Muscle layer of colon (tissue), 2 donors: ENCODE measurements at regions not wholly inside any gene's neighbourhood (a gene's known extent, or its start where the extent isn't known, plus 50 kb on each side); places are given as distances from the start of the nearest gene placed in this dataset.

Source experiments
- H3K27ac ChIP-seq: one replicate; pipeline ENCODE4 v1.7.0; 2013; ENCODE audit warnings: low read depth, mild to moderate bottlenecking, low read length, moderate library complexity
- H3K27me3 ChIP-seq, 2 donors: one replicate each; pipeline ENCODE4 v1.7.0; 2013; ENCODE audit warnings: low read length in 2 of 2, mild to moderate bottlenecking in 2 of 2; ENCODE audit not compliant: insufficient read depth in 2 of 2, control insufficient read depth in 1 of 2
- H3K36me3 ChIP-seq: one replicate; pipeline ENCODE4 v1.7.0; 2013; ENCODE audit warnings: mild to moderate bottlenecking, low read length; ENCODE audit not compliant: insufficient read depth
- H3K4me1 ChIP-seq: one replicate; pipeline ENCODE4 v1.7.0; 2013; ENCODE audit warnings: mild to moderate bottlenecking, low read length; ENCODE audit not compliant: insufficient read depth
- H3K4me3 ChIP-seq, 2 donors: one replicate each; pipeline ENCODE4 v1.7.0; 2013; ENCODE audit warnings: low read length in 2 of 2, low read depth in 1 of 2, mild to moderate bottlenecking in 1 of 2, moderate library complexity in 1 of 2
- H3K9ac ChIP-seq: one replicate; pipeline ENCODE4 v1.7.0; 2013; ENCODE audit warnings: low read length
- H3K9me3 ChIP-seq: one replicate; pipeline ENCODE4 v1.7.0; 2013; ENCODE audit warnings: mild to moderate bottlenecking, low read length
- donor health status: abdominal sarcoma.
- donor health status: Adenocarcinoma of cecum.

GRCh38 chr12:69014047-69014446, 81.1 kb upstream of the CPM start:
- Histone ChIP-seq H3K4me3 (no peak overlapping the region), H3K9me3 (no peaks in the 10 kb centered on the region), H3K27ac (no peak overlapping the region), H3K36me3 (no peaks in the 10 kb centered on the region), H3K27me3 (no peaks in the 10 kb centered on the region), H3K4me1 (no peaks in the 10 kb centered on the region), H3K9ac (no peak overlapping the region)

GRCh38 chr12:69015017-69015416, 82.0 kb upstream of the CPM start:
- no peak overlapping the region for H3K27ac ChIP-seq
- H3K27me3 ChIP-seq: no peaks in the 10 kb centered on the region
- no peaks in the 10 kb centered on the region for H3K4me1 ChIP-seq
- H3K9me3 ChIP-seq: no peaks in the 10 kb centered on the region
- no peak overlapping the region for H3K4me3 ChIP-seq
- H3K36me3 ChIP-seq: no peaks in the 10 kb centered on the region
- no peak overlapping the region for H3K9ac ChIP-seq

- Histone ChIP-seq H3K36me3 (no peaks in the 10 kb centered on the region), H3K9me3 (no peaks in the 10 kb centered on the region), H3K4me3 (no peak overlapping the region), H3K9ac (no peak overlapping the region), H3K27me3 (no peaks in the 10 kb centered on the region), H3K4me1 (no peaks in the 10 kb centered on the region), H3K27ac (no peak overlapping the region)
Measured at GRCh38 chr12:69015831-69016230, 82.9 kb upstream of the CPM start.

GRCh38 chr12:69019082-69019481, 86.1 kb upstream of the CPM start:
- H3K4me1 ChIP-seq: no peaks in the 10 kb centered on the region
- no peak overlapping the region for H3K9ac ChIP-seq
- no peaks in the 10 kb centered on the region for H3K36me3 ChIP-seq
- no peaks in the 10 kb centered on the region for H3K9me3 ChIP-seq
- no peak overlapping the region for H3K27ac ChIP-seq
- no peaks in the 10 kb centered on the region for H3K27me3 ChIP-seq
- H3K4me3 ChIP-seq: no peak overlapping the region

- H3K9me3 ChIP-seq: no peaks in the 10 kb centered on the region
- H3K27me3 ChIP-seq: no peaks in the 10 kb centered on the region
- H3K36me3 ChIP-seq: no peaks in the 10 kb centered on the region
Measured at GRCh38 chr12:69019910-69020309, 86.9 kb upstream of the CPM start.

GRCh38 chr12:69022674-69023073, 89.7 kb upstream of the CPM start:
- Histone ChIP-seq H3K27me3 (no peaks in the 10 kb centered on the region), H3K36me3 (no peaks in the 10 kb centered on the region), H3K27ac (no peak overlapping the region), H3K9me3 (no peaks in the 10 kb centered on the region), H3K9ac (no peak overlapping the region), H3K4me1 (no peaks in the 10 kb centered on the region), H3K4me3 (no peak overlapping the region)

More at GRCh38 chr12:69019910-69020309, 86.9 kb upstream of the CPM start:
- Histone ChIP-seq H3K4me3 (no peak overlapping the region), H3K9ac (no peak overlapping the region), H3K27ac (no peak overlapping the region), H3K4me1 (no peaks in the 10 kb centered on the region)

GRCh38 chr12:69023840-69024239, 90.9 kb upstream of the CPM start:
- Histone ChIP-seq H3K36me3 (no peaks in the 10 kb centered on the region), H3K27me3 (no peaks in the 10 kb centered on the region), H3K4me3 (no peak overlapping the region), H3K4me1 (no peaks in the 10 kb centered on the region), H3K27ac (no peak overlapping the region), H3K9ac (no peak overlapping the region), H3K9me3 (no peaks in the 10 kb centered on the region)

- Histone ChIP-seq H3K27me3 (no peaks in the 10 kb centered on the region), H3K9ac (no peak overlapping the region), H3K9me3 (no peaks in the 10 kb centered on the region), H3K4me1 (no peaks in the 10 kb centered on the region), H3K36me3 (no peaks in the 10 kb centered on the region), H3K4me3 (no peak overlapping the region), H3K27ac (no peak overlapping the region)
Measured at GRCh38 chr12:69024413-69024812, 91.4 kb upstream of the CPM start.

- H3K9ac ChIP-seq: no peak overlapping the region
- no peak overlapping the region for H3K27ac ChIP-seq
Measured at GRCh38 chr12:69024907-69025306, 91.9 kb upstream of the CPM start.

GRCh38 chr12:69026336-69026735, 93.4 kb upstream of the CPM start:
- Histone ChIP-seq H3K9ac (no peak overlapping the region), H3K4me1 (no peaks in the 10 kb centered on the region), H3K36me3 (no peaks in the 10 kb centered on the region), H3K27me3 (no peaks in the 10 kb centered on the region), H3K27ac (no peak overlapping the region), H3K4me3 (no peak overlapping the region), H3K9me3 (no peaks in the 10 kb centered on the region)

More at GRCh38 chr12:69024907-69025306, 91.9 kb upstream of the CPM start:
- Histone ChIP-seq H3K4me1 (no peaks in the 10 kb centered on the region), H3K27me3 (no peaks in the 10 kb centered on the region), H3K9me3 (no peaks in the 10 kb centered on the region), H3K4me3 (no peak overlapping the region), H3K36me3 (no peaks in the 10 kb centered on the region)

- Histone ChIP-seq H3K4me3 (no peak overlapping the region), H3K36me3 (no peaks in the 10 kb centered on the region), H3K9ac (no peak overlapping the region), H3K9me3 (no peaks in the 10 kb centered on the region), H3K27ac (no peak overlapping the region), H3K4me1 (no peaks in the 10 kb centered on the region), H3K27me3 (no peaks in the 10 kb centered on the region)
Measured at GRCh38 chr12:69027411-69027881, 94.5 kb upstream of the CPM start.

GRCh38 chr12:69028941-69029729, 96.2 kb upstream of the CPM start:
- no peaks in the 10 kb centered on the region for H3K36me3 ChIP-seq
- no peaks in the 10 kb centered on the region for H3K4me1 ChIP-seq
- H3K9me3 ChIP-seq: no peaks in the 10 kb centered on the region
- no peak overlapping the region for H3K4me3 ChIP-seq
- no peaks in the 10 kb centered on the region for H3K27me3 ChIP-seq
- H3K27ac ChIP-seq: no peak overlapping the region
- H3K9ac ChIP-seq: no peak overlapping the region
